ENCODE measurements at regions not wholly inside any gene's neighbourhood (a gene's known extent, or its start where the extent isn't known, plus 50 kb on each side); places are given as distances from the start of the nearest gene placed in this dataset.

- DNase-seq (ENCODE audit: low read depth in 4 of 4, low spot score in 3 of 4), result no peak
Observed at GRCh38 chr9:71218774-71219173, 97.4 kb upstream of the TRPM3 start.

- DNase-seq (ENCODE audit: low read depth in 4 of 4, low spot score in 3 of 4), result no peak
Observed at GRCh38 chr9:71213633-71214032, 92.2 kb upstream of the TRPM3 start.

GRCh38 chr9:71210326-71210725, 88.9 kb upstream of the TRPM3 start:
- no peak for DNase-seq (ENCODE audit: low read depth in 4 of 4, low spot score in 3 of 4)

GRCh38 chr9:71209890-71210289, 88.5 kb upstream of the TRPM3 start:
- DNase-seq (ENCODE audit: low read depth in 4 of 4, low spot score in 3 of 4), result no peak

- no peak for DNase-seq (ENCODE audit: low read depth in 4 of 4, low spot score in 3 of 4)
Observed at GRCh38 chr9:71202931-71203330, 81.5 kb upstream of the TRPM3 start.

- no peak for DNase-seq (ENCODE audit: low read depth in 4 of 4, low spot score in 3 of 4)
Observed at GRCh38 chr9:71191708-71192107, 70.3 kb upstream of the TRPM3 start.

DNA sequence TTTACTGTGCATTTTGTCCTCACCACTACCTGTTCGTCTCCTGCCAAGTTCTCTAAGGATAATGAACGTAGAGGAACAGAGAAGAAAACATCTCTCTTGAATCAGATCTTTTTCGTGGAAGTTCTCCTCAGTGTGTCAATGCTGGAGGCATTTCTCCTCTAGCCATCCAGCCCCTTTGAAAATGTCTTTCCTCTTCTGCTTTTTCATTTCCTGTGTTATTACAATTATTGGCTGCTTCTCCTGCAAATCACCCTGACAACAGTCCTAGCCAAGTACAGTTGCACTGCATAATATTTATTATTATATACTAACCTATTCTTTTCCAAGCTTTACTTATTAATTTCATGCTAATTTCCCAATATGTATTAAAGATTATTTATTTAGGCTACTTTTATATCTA, 61.8 kb upstream of the TRPM3 start:
- no peak for DNase-seq (ENCODE audit: low read depth in 4 of 4, low spot score in 3 of 4)

DNA sequence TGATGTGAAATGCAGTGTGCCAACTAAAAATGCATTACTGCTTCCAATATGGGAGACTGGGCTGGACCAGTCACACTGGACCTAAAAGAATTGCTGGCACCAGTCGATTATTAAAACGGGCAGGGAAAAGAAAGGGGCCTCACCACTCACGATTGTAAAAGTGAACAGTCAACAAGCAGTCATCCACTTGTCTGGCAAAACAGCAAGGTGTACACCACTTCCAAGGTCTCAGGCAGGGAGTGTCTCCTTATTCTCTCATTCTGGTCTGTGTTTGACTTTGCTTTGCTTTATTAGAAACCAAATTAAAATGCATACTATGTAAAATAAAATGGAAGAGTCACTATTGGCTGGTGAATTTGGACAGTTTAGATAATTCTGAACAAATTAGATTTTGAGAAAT, 57.8 kb upstream of the TRPM3 start:
- no peak for DNase-seq (ENCODE audit: low read depth in 4 of 4, low spot score in 3 of 4)

DNA sequence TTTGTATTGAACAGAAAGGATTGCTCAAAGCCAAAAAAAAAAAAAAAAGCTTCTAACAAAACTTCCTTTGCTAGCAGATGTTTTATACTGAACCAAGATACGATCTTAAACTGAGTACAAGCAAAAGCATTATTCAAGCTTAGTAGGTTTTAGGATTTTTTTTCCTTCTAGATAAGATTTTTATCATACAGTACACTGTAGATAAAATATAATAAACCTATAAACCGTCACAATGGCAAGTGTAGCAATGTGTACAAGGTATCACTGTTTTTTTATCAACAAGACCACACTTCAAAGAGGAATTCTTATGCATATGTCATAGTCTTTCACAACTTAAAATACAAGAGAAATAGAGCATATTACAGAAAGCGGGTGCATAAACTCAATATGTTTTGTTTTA, 56.5 kb upstream of the TRPM3 start:
- no peak for DNase-seq (ENCODE audit: low read depth in 4 of 4, low spot score in 3 of 4)

DNA sequence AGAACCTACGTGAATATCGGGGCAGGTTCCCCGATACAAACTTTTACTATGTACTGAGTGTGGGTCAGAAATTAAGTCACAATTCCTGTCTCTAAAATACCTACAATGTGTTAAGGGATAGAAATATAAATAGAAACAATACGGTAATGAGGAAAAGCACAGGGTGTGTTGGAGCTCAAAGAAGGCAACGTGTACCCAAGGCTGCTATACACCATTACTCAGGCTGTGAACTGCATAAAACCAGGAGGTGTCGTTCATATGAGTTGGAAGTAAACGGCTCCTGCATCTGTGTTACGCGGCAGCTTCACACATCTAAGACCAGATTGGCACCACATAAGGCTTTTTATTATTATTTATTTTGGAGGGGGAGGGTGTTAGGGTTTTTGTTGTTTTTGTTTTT, 50.1 kb upstream of the TRPM3 start:
- DNase-seq (ENCODE audit: low read depth in 4 of 4, low spot score in 3 of 4), result no peak

All from left renal pelvis (tissue), 4 donors.